EH (cell line): ENCODE measurements at regions not wholly inside any gene's neighbourhood (a gene's known extent, or its start where the extent isn't known, plus 50 kb on each side); places are given as distances from the start of the nearest gene placed in this dataset.

Experiments used
- DNase-seq: peaks from one replicate; pipeline ENCODE4 v3.0.0-alpha.2; 2015; ENCODE audit warnings: low read depth

GRCh38 chr17:68184816-68185436, 62.9 kb upstream of the AMZ2 start:
- no peak for DNase-seq

- no peak for DNase-seq
Measured at GRCh38 chr17:68185820-68186219, 62.0 kb upstream of the AMZ2 start.

- no peak for DNase-seq
Measured at GRCh38 chr17:68190495-68190894, 57.3 kb upstream of the AMZ2 start.

- DNase-seq: no peak
Measured at GRCh38 chr17:68195667-68196393, 52.0 kb upstream of the AMZ2 start.

GRCh38 chr17:68196394-68197090, 51.3 kb upstream of the AMZ2 start:
- DNase-seq: no peak

GRCh38 chr17:68197091-68197996, 50.5 kb upstream of the AMZ2 start:
- DNase-seq: no peak

GRCh38 chr17:68197997-68198930, 49.6 kb upstream of the AMZ2 start:
- no peak for DNase-seq
